ENCODE measurements at regions not wholly inside any gene's neighbourhood (a gene's known extent, or its start where the extent isn't known, plus 50 kb on each side); places are given as distances from the start of the nearest gene placed in this dataset.

DNA sequence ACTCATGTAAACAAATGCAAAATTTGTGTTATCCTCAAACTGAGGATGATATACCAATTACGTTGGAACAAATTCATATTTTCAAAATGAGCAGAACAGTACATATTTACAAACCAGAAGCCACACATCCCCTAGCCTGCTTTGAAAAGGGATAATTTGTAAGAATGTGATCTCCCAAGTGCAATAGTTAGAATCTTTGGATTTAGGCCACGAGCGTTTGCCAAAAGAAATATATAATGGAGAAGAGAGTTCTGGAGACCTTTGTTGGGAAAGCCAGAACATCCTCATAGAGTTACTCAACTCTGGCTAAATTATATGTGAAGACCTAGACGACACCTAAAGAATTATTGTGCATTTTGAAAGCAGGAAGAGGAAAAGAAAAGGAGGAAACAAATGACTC lies 449.3 kb downstream of the KCNJ2 start:
- Histone ChIP-seq H3K56ac (ENCODE audit: extremely low read depth, insufficient read depth, low read length) (no peak overlapping the region), H3K4me1 (ENCODE audit: control insufficient read depth, insufficient read depth, low read length) (no peaks in the 10 kb centered on the region), H4K5ac (ENCODE audit: low read depth, low read length) (no peak overlapping the region), H4K20me1 (ENCODE audit: insufficient read depth, low read length) (no peaks in the 10 kb centered on the region), H3K4me2 (ENCODE audit: low read depth, low read length) (no peak overlapping the region), H3K27me3 (ENCODE audit: control insufficient read depth, insufficient read depth, low read length) (no peaks in the 10 kb centered on the region), H2AK9ac (replicated peaks; ENCODE audit: low read depth, low read length, poor library complexity) (no peak overlapping the region), H2BK120ac (ENCODE audit: low read depth, low read length) (no peak overlapping the region), H4K91ac (ENCODE audit: insufficient read depth, low read depth, low read length) (no peak overlapping the region), H3K9me3 (ENCODE audit: control insufficient read depth, insufficient read depth, low read length) (no peaks in the 10 kb centered on the region), H3K9ac (ENCODE audit: low read depth, low read length) (no peak overlapping the region), H3K23ac (ENCODE audit: low read depth, low read length) (no peak overlapping the region), H3K9me1 (ENCODE audit: insufficient read depth, low read length) (no peaks in the 10 kb centered on the region), H3K18ac (ENCODE audit: low read depth, low read length) (no peak overlapping the region), H3K79me1 (ENCODE audit: low read depth in 1 of 2, low read length in 2 of 2) (no peaks in the 10 kb centered on the region), H3K36me3 (ENCODE audit: control insufficient read depth, insufficient read depth, low read length) (no peaks in the 10 kb centered on the region), H4K8ac (ENCODE audit: low read depth in 2 of 2, low read length in 2 of 2) (no peak overlapping the region), H3K27ac (ENCODE audit: insufficient read depth, low read length) (no peak overlapping the region), H2AFZ (replicated peaks; ENCODE audit: low read length, poor library complexity) (no peak overlapping the region), H3K4me3 (ENCODE audit: insufficient read depth, low read depth, low read length) (no peak overlapping the region), H2BK20ac (ENCODE audit: low read depth, low read length) (no peak overlapping the region), H2BK15ac (ENCODE audit: low read depth, low read length) (no peak overlapping the region), H3K14ac (replicated peaks; ENCODE audit: low read depth, low read length) (no peak overlapping the region), H2BK5ac (ENCODE audit: low read depth, low read length, poor library complexity, severe bottlenecking) (no peak overlapping the region), H3K4ac (ENCODE audit: low read depth, low read length) (no peak overlapping the region), H2AK5ac (ENCODE audit: low read depth, low read length) (no peak overlapping the region)
- ChIA-PET CTCF (no interaction called here), POLR2A (ENCODE audit: unreplicated experiment) (no interaction called here)
- intact Hi-C loops (cut with micrococcal nuclease) (no loop called here), dilution Hi-C loops (cut with HindIII; ENCODE audit: low sequenced_read_pairs, unreplicated experiment) (no loop called here), in situ Hi-C loops (cut with MboI; ENCODE audit: low sequenced_read_pairs) (no loop called here)
- WGBS, 2 experiments (ENCODE audit: extremely low coverage in 2 of 2, insufficient read length in 1 of 2), result no CpG with 5 or more reads among the region's 4 CpGs
- DNase-seq, result no peak
- TF ChIP-seq MAFK (IDR thresholded peaks at IDR 0.05; ENCODE audit: low read depth, low read length) (no peak), BHLHE40 (IDR thresholded peaks at IDR 0.05; ENCODE audit: low read depth, low read length) (no peak), MAZ (IDR thresholded peaks at IDR 0.05; ENCODE audit: borderline replicate concordance, low read depth, low read length) (no peak), FOS (IDR thresholded peaks at IDR 0.05; ENCODE audit: low read depth, low read length) (no peak), CHD1 (IDR thresholded peaks at IDR 0.05; ENCODE audit: low read depth, low read length) (no peak), NFE2L2 (IDR thresholded peaks at IDR 0.05; ENCODE audit: low read depth, low read length) (no peak), RFX5 (IDR thresholded peaks at IDR 0.05; ENCODE audit: low read depth, low read length) (no peak), CEBPB (IDR thresholded peaks at IDR 0.05; ENCODE audit: low read depth, low read length) (no peak), SMC3 (IDR thresholded peaks at IDR 0.05; ENCODE audit: low read depth, low read length) (no peak), MXI1 (IDR thresholded peaks at IDR 0.05; ENCODE audit: borderline replicate concordance, low read depth, low read length) (no peak), RCOR1 (IDR thresholded peaks at IDR 0.05; ENCODE audit: insufficient replicate concordance, low read length) (no peak), RAD21 (IDR thresholded peaks at IDR 0.05; ENCODE audit: low read length) (no peak), POLR2A (IDR thresholded peaks at IDR 0.05; ENCODE audit: low read depth, low read length) (no peak)
- TF ChIP-seq, protein P1, sequence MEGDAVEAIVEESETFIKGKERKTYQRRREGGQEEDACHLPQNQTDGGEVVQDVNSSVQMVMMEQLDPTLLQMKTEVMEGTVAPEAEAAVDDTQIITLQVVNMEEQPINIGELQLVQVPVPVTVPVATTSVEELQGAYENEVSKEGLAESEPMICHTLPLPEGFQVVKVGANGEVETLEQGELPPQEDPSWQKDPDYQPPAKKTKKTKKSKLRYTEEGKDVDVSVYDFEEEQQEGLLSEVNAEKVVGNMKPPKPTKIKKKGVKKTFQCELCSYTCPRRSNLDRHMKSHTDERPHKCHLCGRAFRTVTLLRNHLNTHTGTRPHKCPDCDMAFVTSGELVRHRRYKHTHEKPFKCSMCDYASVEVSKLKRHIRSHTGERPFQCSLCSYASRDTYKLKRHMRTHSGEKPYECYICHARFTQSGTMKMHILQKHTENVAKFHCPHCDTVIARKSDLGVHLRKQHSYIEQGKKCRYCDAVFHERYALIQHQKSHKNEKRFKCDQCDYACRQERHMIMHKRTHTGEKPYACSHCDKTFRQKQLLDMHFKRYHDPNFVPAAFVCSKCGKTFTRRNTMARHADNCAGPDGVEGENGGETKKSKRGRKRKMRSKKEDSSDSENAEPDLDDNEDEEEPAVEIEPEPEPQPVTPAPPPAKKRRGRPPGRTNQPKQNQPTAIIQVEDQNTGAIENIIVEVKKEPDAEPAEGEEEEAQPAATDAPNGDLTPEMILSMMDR (conservative IDR thresholded peaks at IDR 0.05; ENCODE audit: low read depth, low read length), result no peak
- TF ChIP-seq, protein P2, sequence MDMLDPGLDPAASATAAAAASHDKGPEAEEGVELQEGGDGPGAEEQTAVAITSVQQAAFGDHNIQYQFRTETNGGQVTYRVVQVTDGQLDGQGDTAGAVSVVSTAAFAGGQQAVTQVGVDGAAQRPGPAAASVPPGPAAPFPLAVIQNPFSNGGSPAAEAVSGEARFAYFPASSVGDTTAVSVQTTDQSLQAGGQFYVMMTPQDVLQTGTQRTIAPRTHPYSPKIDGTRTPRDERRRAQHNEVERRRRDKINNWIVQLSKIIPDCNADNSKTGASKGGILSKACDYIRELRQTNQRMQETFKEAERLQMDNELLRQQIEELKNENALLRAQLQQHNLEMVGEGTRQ (IDR thresholded peaks at IDR 0.05; ENCODE audit: low read depth, low read length), result no peak
- TF ChIP-seq, protein P3, sequence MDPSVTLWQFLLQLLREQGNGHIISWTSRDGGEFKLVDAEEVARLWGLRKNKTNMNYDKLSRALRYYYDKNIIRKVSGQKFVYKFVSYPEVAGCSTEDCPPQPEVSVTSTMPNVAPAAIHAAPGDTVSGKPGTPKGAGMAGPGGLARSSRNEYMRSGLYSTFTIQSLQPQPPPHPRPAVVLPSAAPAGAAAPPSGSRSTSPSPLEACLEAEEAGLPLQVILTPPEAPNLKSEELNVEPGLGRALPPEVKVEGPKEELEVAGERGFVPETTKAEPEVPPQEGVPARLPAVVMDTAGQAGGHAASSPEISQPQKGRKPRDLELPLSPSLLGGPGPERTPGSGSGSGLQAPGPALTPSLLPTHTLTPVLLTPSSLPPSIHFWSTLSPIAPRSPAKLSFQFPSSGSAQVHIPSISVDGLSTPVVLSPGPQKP (IDR thresholded peaks at IDR 0.05; ENCODE audit: borderline replicate concordance, low read depth, low read length), result no peak
- no peak for ATAC-seq (ENCODE audit: low read depth)
- BruUV-seq (replicated peaks), result no TSS peak

Measured in IMR-90 (cell line).